CD4-positive, alpha-beta T cell (primary cell): ENCODE measurements at regions not wholly inside any gene's neighbourhood (a gene's known extent, or its start where the extent isn't known, plus 50 kb on each side); places are given as distances from the start of the nearest gene placed in this dataset.

Experiments
- ATAC-seq: fragments of 200-7000 bp; cut with Tn5 transposase; one replicate; pipeline ENCODE4 v1.10.0; 2022; ENCODE audit warnings: mild to moderate bottlenecking; ENCODE audit not compliant: poor library complexity
- CTCF ChIA-PET: fragments of 350-600 bp; sonication (Branson Sonifier 250); formaldehyde crosslinking; loops from one replicate; lab custom pipeline; 2021; ENCODE audit warnings: antibody characterized with exemption, inconsistent platforms; lab: Charles Lee
- POLR2A ChIA-PET: fragments of 350-600 bp; sonication (Branson Sonifier 250); formaldehyde crosslinking; loops from one replicate; lab custom pipeline; 2021; ENCODE audit warnings: antibody characterized with exemption, inconsistent platforms; lab: Charles Lee
- DNase-seq, 14 experiments: peaks; one replicate each; pipeline ENCODE4 v3.0.0-alpha.2; 2013 to 2020; ENCODE audit warnings: mixed read lengths in 2 of 14
- H3K27ac ChIP-seq, 2 donors: one replicate each; pipeline versions ENCODE4 v1.5.1 to v1.7.0; 2013; ENCODE audit warnings: low read length in 2 of 2, low read depth in 1 of 2, mild to moderate bottlenecking in 1 of 2
- H3K27me3 ChIP-seq, 2 experiments: 1 replicate in 1 of 2; 2 replicates in 1 of 2; pipeline versions ENCODE4 v1.6.1 to v1.7.0; 2013; ENCODE audit warnings: low read length in 2 of 2, control low read depth in 1 of 2, mild to moderate bottlenecking in 1 of 2, moderate library complexity in 1 of 2; ENCODE audit not compliant: insufficient read depth in 2 of 2, control insufficient read depth in 1 of 2
- H3K36me3 ChIP-seq: one replicate; pipeline ENCODE4 v1.6.1; 2013; ENCODE audit warnings: low read length, control low read depth; ENCODE audit not compliant: insufficient read depth
- H3K4me1 ChIP-seq: one replicate; pipeline ENCODE4 v1.6.1; 2013; ENCODE audit warnings: low read length, control low read depth; ENCODE audit not compliant: insufficient read depth
- H3K4me3 ChIP-seq: one replicate; pipeline ENCODE4 v1.5.1; 2013; ENCODE audit warnings: mild to moderate bottlenecking, low read length, moderate library complexity
- H3K9me3 ChIP-seq, 2 experiments: 1 replicate in 1 of 2; 2 replicates in 1 of 2; pipeline versions ENCODE4 v1.6.1 to v1.7.0; 2013; ENCODE audit warnings: low read length in 2 of 2, mild to moderate bottlenecking in 2 of 2, control low read depth in 1 of 2, moderate library complexity in 1 of 2; ENCODE audit not compliant: control insufficient read depth in 1 of 2, insufficient read depth in 1 of 2
- H3K27ac Mint-ChIP-seq: one replicate; pipeline ENCODE4 v1.8.0; 2020; ENCODE audit warnings: mixed read lengths
- H3K27me3 Mint-ChIP-seq: one replicate; pipeline ENCODE4 v1.8.0; 2021; ENCODE audit warnings: mixed read lengths
- H3K36me3 Mint-ChIP-seq: one replicate; pipeline ENCODE4 v1.8.0; 2021; ENCODE audit warnings: low read depth, mixed read lengths
- H3K4me1 Mint-ChIP-seq: one replicate; pipeline ENCODE4 v1.8.0; 2021; ENCODE audit warnings: low read depth, mixed read lengths
- H3K4me3 Mint-ChIP-seq: one replicate; pipeline ENCODE4 v1.8.0; 2020; ENCODE audit warnings: mild to moderate bottlenecking, mixed read lengths
- H3K9me3 Mint-ChIP-seq: one replicate; pipeline ENCODE4 v1.8.0; 2020; ENCODE audit warnings: mixed read lengths
- intact Hi-C, 2 experiments: fragments of 100-400 bp; cut with DNase I in 1 of 2; cut with micrococcal nuclease in 1 of 2; formaldehyde crosslinking; loops; one replicate each; pipeline versions ENCODE4 v1.15.1 to v1.9.0; 2023 to 2025; cut with DNase I, micrococcal nuclease
- TF ChIP-seq, protein P1 (sequence below): fragments of 200-600 bp; IDR thresholded peaks from one replicate; pipeline ENCODE4 v1.8.0; 2022; ENCODE audit warnings: antibody characterized with exemption, mild to moderate bottlenecking

DNA sequence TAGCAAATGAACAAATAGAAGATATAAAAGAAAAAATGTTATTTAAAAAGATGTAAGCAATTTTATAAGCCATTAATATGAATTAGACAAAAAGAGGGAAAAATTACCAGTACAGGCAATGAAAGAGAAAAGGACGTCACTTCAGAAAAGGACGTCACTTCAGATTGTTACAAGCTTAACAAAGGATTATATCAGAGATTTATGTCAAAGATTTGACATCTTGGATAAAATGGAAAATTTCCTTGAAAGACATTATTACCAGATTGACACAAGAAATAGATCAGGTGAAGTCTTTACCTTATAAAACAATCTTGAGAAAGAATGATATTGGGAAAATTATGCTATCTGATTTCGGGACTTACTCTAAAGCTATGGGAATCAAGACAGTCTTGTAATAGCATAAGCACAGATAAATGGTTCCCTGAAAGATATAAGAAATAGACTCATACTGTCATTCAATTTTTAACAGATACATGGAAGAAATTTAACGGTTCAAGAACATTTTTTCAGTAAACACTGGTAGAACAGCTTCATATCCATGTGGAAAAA is 625.4 kb upstream of the EDIL3 start:
- POLR2A ChIA-PET: no interaction called here
- Mint-ChIP-seq H3K4me3 (no peak overlapping the region), H3K9me3 (peaks cover 4% of the 10 kb centered on the region), H3K27ac (no peak overlapping the region), H3K36me3 (no peaks in the 10 kb centered on the region), H3K27me3 (no peaks in the 10 kb centered on the region), H3K4me1 (no peaks in the 10 kb centered on the region)
- no peak for DNase-seq
- CTCF ChIA-PET: no interaction called here
- no peak overlapping the region for H3K4me3 ChIP-seq
- H3K27ac ChIP-seq: no peak overlapping the region
- intact Hi-C loops: no loop called here
- H3K36me3 ChIP-seq: no peaks in the 10 kb centered on the region
- no peaks in the 10 kb centered on the region for H3K9me3 ChIP-seq
- no peak for ATAC-seq
- TF ChIP-seq, protein P1, sequence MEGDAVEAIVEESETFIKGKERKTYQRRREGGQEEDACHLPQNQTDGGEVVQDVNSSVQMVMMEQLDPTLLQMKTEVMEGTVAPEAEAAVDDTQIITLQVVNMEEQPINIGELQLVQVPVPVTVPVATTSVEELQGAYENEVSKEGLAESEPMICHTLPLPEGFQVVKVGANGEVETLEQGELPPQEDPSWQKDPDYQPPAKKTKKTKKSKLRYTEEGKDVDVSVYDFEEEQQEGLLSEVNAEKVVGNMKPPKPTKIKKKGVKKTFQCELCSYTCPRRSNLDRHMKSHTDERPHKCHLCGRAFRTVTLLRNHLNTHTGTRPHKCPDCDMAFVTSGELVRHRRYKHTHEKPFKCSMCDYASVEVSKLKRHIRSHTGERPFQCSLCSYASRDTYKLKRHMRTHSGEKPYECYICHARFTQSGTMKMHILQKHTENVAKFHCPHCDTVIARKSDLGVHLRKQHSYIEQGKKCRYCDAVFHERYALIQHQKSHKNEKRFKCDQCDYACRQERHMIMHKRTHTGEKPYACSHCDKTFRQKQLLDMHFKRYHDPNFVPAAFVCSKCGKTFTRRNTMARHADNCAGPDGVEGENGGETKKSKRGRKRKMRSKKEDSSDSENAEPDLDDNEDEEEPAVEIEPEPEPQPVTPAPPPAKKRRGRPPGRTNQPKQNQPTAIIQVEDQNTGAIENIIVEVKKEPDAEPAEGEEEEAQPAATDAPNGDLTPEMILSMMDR: no peak
- H3K4me1 ChIP-seq: no peaks in the 10 kb centered on the region
- no peaks in the 10 kb centered on the region for H3K27me3 ChIP-seq

DNA sequence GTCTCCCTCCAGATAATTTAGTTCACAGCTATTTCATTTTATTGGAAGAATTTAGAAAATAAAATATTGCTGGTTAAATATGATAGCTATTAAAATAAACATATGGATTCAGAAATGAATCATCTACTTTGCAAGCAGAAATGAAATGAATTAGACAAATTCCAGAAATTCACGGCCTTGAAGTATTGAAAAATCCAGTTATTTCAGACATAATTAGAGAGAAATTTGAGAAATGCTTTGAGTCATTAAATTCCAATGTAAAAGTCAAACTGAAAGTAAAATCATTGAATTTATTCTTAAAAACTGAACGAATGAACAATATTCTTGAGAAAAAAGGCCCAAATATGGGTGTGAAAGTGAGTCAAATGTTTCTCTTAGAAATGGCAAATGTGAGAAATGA is 632.6 kb upstream of the EDIL3 start:
- Mint-ChIP-seq H3K27me3 (no peaks in the 10 kb centered on the region), H3K9me3 (peaks cover 14% of the 10 kb centered on the region), H3K4me3 (no peak overlapping the region), H3K4me1 (no peaks in the 10 kb centered on the region), H3K36me3 (no peaks in the 10 kb centered on the region), H3K27ac (no peak overlapping the region)
- H3K9me3 ChIP-seq: peaks cover 0 to 6% of the 10 kb centered on the region in 2 experiments
- ATAC-seq (no peak), DNase-seq (no peak)
- H3K27me3 ChIP-seq: no peaks in the 10 kb centered on the region
- no peaks in the 10 kb centered on the region for H3K36me3 ChIP-seq
- no peaks in the 10 kb centered on the region for H3K4me1 ChIP-seq
- POLR2A ChIA-PET: no interaction called here
- no peak overlapping the region for H3K27ac ChIP-seq
- no peak overlapping the region for H3K4me3 ChIP-seq
- TF ChIP-seq, protein P1: no peak
- CTCF ChIA-PET: no interaction called here
- intact Hi-C loops: no loop called here

DNA sequence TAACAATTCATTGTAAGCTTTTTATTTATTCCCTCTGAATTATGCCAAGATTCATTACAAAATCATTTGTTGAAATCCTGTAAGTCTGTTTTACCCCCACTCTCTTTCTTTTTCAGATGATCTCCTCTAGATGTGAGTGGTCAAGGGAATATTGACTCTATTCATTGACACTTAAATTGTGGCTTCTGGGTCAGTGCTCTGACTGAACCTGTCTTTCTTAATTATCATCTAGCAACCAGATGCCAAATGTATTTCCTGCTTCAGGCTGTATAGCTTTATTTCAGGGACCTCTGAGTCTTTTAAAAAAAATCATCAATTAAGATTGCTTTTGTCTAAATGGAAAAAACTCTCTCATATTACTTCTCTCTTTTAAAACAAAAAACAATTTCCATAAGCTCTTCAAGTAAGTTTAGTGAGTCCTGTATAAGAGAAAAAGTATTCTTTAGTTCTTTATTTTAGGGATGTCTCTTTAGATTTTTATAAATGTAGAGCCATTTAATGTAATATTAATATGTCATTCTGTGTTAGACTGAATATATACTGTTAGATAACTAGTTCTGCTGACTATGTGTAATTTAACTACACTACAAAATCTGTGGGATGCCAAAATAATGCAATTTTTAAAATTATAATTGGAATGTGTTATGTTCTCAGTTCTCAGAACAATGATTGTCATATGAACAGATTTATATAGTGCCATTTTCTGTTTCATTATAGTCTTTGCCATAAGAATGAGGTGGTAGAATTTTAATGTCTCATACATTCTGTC is 645.8 kb upstream of the EDIL3 start:
- H3K36me3 ChIP-seq: no peaks in the 10 kb centered on the region
- no peak overlapping the region for H3K4me3 ChIP-seq
- Mint-ChIP-seq H3K36me3 (no peaks in the 10 kb centered on the region), H3K27ac (no peak overlapping the region), H3K4me3 (no peak overlapping the region), H3K4me1 (no peaks in the 10 kb centered on the region), H3K9me3 (peaks cover 5% of the 10 kb centered on the region), H3K27me3 (no peaks in the 10 kb centered on the region)
- ATAC-seq (no peak), DNase-seq (no peak)
- no peaks in the 10 kb centered on the region for H3K27me3 ChIP-seq
- TF ChIP-seq, protein P1: no peak
- no peaks in the 10 kb centered on the region for H3K4me1 ChIP-seq
- H3K27ac ChIP-seq: no peak overlapping the region
- POLR2A ChIA-PET: no interaction called here
- H3K9me3 ChIP-seq: peaks cover 0 to 3% of the 10 kb centered on the region in 2 experiments
- intact Hi-C loops: no loop called here
- CTCF ChIA-PET: interaction anchor here (0.8 kb wide), 1 partner anchor 23 kb away, joined by 3 read pairs; no protein-coding TSS in a partner anchor
